ENCODE measurements at regions not wholly inside any gene's neighbourhood (a gene's known extent, or its start where the extent isn't known, plus 50 kb on each side); places are given as distances from the start of the nearest gene placed in this dataset.

GRCh38 chr5:81899123-81899522, 72.7 kb upstream of the ATG10 start:
- Histone ChIP-seq H3K4me1 (no peaks in the 10 kb centered on the region), H3K27me3 (no peaks in the 10 kb centered on the region), H3K9me3 (no peaks in the 10 kb centered on the region), H3K4me3 (no peak overlapping the region), H3K27ac (no peak overlapping the region), H3K36me3 (no peaks in the 10 kb centered on the region)
- no peak for TF ChIP-seq CTCF (IDR thresholded peaks at IDR 0.05)
- no peak for TF ChIP-seq POLR2AphosphoS5 (IDR thresholded peaks at IDR 0.05)
- no peak for TF ChIP-seq POLR2A (IDR thresholded peaks at IDR 0.05)
- TF ChIP-seq EP300 (IDR thresholded peaks at IDR 0.05) = no peak
- WGBS, 2 donors (ENCODE audit: low coverage in 1 of 2) = 96 to 100% methylated on average over 2 of the region's 2 CpGs
- no peak for ATAC-seq

GRCh38 chr5:81898403-81898802, 73.4 kb upstream of the ATG10 start:
- H3K27ac ChIP-seq = no peak overlapping the region
- no peaks in the 10 kb centered on the region for H3K27me3 ChIP-seq
- no peaks in the 10 kb centered on the region for H3K36me3 ChIP-seq
- H3K4me1 ChIP-seq = no peaks in the 10 kb centered on the region
- ATAC-seq = no peak
- no peaks in the 10 kb centered on the region for H3K9me3 ChIP-seq
- no peak overlapping the region for H3K4me3 ChIP-seq
- TF ChIP-seq POLR2A (IDR thresholded peaks at IDR 0.05) = no peak
- no peak for TF ChIP-seq EP300 (IDR thresholded peaks at IDR 0.05)
- no peak for TF ChIP-seq POLR2AphosphoS5 (IDR thresholded peaks at IDR 0.05)
- no peak for TF ChIP-seq CTCF (IDR thresholded peaks at IDR 0.05)
- 55 to 71% methylated on average over 2 of the region's 2 CpGs for WGBS, 2 donors (ENCODE audit: low coverage in 1 of 2)

GRCh38 chr5:81896764-81897163, 75.1 kb upstream of the ATG10 start:
- H3K4me1 ChIP-seq = no peaks in the 10 kb centered on the region
- no peaks in the 10 kb centered on the region for H3K27me3 ChIP-seq
- TF ChIP-seq EP300 (IDR thresholded peaks at IDR 0.05) (no peak), CTCF (IDR thresholded peaks at IDR 0.05) (no peak), POLR2AphosphoS5 (IDR thresholded peaks at IDR 0.05) (no peak), POLR2A (IDR thresholded peaks at IDR 0.05) (no peak)
- ATAC-seq = no peak
- no peak overlapping the region for H3K4me3 ChIP-seq
- no peak overlapping the region for H3K27ac ChIP-seq
- H3K36me3 ChIP-seq = no peaks in the 10 kb centered on the region
- WGBS, 2 donors (ENCODE audit: low coverage in 1 of 2) = 83 to 86% methylated on average over 1 of the region's 1 CpG
- no peaks in the 10 kb centered on the region for H3K9me3 ChIP-seq

- Histone ChIP-seq H3K4me3 (no peak overlapping the region), H3K36me3 (no peaks in the 10 kb centered on the region), H3K4me1 (no peaks in the 10 kb centered on the region), H3K27ac (no peak overlapping the region), H3K27me3 (no peaks in the 10 kb centered on the region), H3K9me3 (no peaks in the 10 kb centered on the region)
- no peak for ATAC-seq
- no peak for TF ChIP-seq POLR2A (IDR thresholded peaks at IDR 0.05)
- no peak for TF ChIP-seq POLR2AphosphoS5 (IDR thresholded peaks at IDR 0.05)
- no peak for TF ChIP-seq CTCF (IDR thresholded peaks at IDR 0.05)
- no peak for TF ChIP-seq EP300 (IDR thresholded peaks at IDR 0.05)
These were observed 76.5 kb upstream of the ATG10 start for GRCh38 chr5:81895307-81895706.

- Histone ChIP-seq H3K27me3 (no peaks in the 10 kb centered on the region), H3K9me3 (no peaks in the 10 kb centered on the region), H3K4me1 (no peaks in the 10 kb centered on the region), H3K4me3 (no peak overlapping the region), H3K27ac (no peak overlapping the region), H3K36me3 (no peaks in the 10 kb centered on the region)
- no peak for ATAC-seq
- 44 to 94% methylated on average over 2 of the region's 4 CpGs for WGBS, 2 donors (ENCODE audit: low coverage in 1 of 2)
- TF ChIP-seq POLR2AphosphoS5 (IDR thresholded peaks at IDR 0.05) (no peak), POLR2A (IDR thresholded peaks at IDR 0.05) (no peak), EP300 (IDR thresholded peaks at IDR 0.05) (no peak)
These were observed 77.9 kb upstream of the ATG10 start for GRCh38 chr5:81893961-81894360.
